IPS DF 4.7 (cell line): ENCODE measurements at regions not wholly inside any gene's neighbourhood (a gene's known extent, or its start where the extent isn't known, plus 50 kb on each side); places are given as distances from the start of the nearest gene placed in this dataset.
A peak's percentile ranks its signal among the peaks of the same experiment; 100 is the strongest.
"Not testable (repeated sequence)": the region's sequence is repeated elsewhere in the genome, so short reads cannot be mapped to it uniquely, and the experiment has no call there.

Experiments used
- DNase-seq: peaks from one replicate; pipeline ENCODE4 v3.0.0-alpha.2; 2013; ENCODE audit warnings: low spot score; ENCODE audit errors: extremely low read depth

DNA sequence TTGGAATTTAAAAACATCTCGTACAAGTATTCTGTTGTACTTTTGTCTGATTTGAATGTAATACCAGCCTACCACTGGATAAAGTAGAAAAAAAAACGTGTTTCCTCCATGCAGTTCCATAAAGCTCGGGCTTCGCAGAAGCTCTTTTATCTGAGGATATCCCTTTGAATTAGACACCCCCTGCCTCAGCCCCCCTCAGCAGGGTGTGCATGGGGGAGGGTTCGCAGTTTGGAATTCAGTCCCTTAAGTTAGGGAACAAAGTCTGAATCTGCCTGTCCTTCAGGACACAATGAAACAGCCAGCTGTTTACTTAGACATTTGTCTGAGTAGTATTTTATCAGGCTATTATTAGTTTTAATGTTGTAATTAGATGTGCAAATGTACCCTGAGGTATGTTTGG is 234.0 kb upstream of the CAND1 start:
- DNase-seq = no peak

DNA sequence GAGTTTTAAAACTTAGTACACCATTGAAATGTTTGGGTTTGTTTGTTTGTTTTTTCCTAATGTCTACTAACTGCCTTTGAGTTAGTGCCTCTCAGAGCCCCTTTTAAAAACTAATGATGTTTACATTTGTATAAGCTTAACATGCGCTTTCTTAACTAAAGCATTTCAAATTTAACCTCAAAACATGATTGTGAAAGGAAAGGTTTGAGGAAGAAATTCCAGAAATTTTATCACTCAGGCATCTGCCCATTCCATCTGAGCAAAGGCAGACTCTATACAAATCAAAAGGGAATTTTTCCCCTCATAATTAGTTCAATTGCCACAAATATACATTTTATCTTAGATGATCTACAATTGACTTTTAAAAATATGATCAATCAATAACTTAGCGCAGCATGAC is 230.7 kb upstream of the CAND1 start:
- DNase-seq = no peak

DNA sequence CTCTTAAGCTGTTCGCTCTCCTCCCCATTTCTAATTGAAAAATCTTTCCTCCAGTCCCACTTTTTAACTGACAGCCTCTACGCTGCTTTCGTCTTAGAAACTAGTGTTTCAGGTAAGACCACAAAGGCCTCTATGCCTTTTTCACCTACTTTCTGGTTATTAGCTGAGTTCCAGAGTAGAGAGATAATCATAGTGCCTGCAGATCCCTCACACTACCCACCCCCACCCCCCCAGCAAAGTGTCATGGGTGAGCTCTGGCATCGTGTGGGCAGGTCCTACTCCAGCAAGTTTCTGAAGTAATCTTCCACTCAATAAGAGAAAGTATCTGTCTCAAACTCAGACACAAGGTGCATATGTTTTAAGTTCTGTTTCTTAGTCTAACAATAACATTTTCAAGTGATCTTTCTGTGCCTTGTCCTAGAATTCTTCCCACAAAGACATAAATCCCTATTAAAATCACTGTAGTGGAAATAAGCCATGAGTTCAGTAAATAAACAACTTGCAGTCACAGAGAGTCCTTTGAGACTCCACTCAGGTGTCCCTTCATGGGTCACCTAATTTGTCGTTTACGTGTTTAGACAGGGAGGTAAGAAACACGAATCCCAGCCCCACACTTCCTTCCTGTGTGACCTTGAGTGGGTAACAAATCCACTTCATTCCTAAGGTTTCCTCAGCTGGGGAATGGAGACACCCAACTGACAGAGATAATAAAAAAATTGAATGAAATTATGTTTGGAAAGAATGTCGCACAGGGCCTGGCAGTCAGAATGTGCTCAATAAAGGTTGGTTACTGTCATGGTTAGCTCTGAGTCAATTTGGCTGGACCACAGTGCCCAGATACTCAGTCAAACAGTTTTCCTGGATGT is 228.9 kb upstream of the CAND1 start:
- no peak for DNase-seq

GRCh38 chr12:67040861-67041137 is 228.4 kb upstream of the CAND1 start:
- DNase-seq = no peak

GRCh38 chr12:67042697-67043131 is 226.4 kb upstream of the CAND1 start:
- DNase-seq = peak; percentile 41

DNA sequence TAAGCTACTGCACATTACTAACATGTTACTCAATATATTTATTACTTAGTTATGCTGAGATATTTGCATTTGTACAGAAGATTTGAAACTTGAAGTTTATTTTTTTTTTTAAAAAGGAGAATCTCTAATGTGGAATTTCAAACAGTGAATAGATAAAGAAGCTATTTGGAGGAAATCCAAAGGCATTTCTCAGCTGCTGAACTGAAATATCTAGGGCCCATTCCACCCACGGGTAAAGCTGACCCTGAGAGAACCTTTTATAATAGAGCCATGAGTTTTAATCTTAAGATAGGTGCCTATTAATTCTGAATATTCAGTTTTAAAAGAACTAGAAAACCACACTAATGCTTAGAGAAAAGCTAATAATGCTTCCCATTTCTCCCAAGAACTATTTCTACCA is 225.4 kb upstream of the CAND1 start:
- DNase-seq = no peak

- DNase-seq = no peak
These were observed 223.5 kb upstream of the CAND1 start for GRCh38 chr12:67045650-67046049.

- DNase-seq = no peak
These were observed 223.1 kb upstream of the CAND1 start for GRCh38 chr12:67046062-67046461.

GRCh38 chr12:67047634-67048033 is 221.5 kb upstream of the CAND1 start:
- no peak for DNase-seq

- DNase-seq = no peak
These were observed 220.8 kb upstream of the CAND1 start for GRCh38 chr12:67048371-67048770.

DNA sequence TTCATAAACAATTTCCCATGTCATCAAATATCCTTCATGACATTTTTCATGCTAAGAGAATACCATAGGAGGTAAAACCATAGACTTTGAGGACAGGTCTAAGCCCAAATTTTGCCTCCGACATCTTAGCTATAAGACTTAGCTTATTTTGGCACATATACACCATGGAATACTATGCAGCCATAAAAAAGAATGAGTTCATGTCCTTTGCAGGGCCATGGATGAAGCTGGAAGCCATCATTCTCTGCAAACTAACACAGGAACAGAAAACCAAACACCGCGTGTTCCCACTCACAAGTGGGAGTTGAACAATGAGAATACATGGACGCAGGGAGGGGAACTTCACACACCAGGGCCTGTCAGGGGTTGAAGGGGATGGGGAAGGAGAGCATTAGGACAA is 220.0 kb upstream of the CAND1 start:
- DNase-seq = not testable (repeated sequence)

DNA sequence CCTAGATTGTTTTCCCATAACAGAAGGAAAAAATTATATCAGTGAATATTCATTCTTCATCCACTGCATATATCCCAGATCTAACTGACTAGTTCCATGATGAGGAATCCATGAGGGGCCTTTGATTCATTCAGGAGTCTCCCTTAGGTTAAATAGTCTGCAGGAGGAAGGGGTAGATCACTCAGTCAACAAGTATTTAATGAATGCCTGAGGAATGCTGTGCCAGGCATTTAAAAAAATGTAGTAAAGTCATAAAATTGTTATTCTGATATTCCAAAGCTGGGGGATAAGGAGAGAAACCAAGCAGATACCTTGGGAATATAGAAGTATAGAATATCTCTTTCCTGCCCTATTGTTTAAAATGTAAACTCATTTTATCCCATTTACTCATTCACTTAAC is 216.2 kb upstream of the CAND1 start:
- no peak for DNase-seq

DNA sequence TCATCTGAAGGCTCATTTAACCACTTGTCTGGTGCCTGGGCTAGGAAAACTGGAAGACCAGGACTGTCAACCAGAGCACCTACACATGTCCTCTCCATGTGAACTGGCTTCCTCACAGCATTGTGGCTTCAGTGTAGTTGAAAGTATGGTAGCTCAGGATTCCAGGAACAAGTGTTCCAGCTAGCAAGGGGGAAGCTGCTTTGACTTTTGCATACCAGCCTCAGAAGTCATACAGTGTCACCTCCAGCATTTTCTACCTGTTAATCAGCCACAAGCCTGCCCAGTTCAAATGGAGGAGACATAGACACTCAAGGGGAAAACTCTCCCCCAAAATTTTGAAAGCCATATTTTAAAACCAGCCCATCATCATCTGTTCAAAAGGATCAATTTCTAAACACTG is 212.8 kb upstream of the CAND1 start:
- no peak for DNase-seq

GRCh38 chr12:67057072-67057471 is 212.1 kb upstream of the CAND1 start:
- no peak for DNase-seq

DNA sequence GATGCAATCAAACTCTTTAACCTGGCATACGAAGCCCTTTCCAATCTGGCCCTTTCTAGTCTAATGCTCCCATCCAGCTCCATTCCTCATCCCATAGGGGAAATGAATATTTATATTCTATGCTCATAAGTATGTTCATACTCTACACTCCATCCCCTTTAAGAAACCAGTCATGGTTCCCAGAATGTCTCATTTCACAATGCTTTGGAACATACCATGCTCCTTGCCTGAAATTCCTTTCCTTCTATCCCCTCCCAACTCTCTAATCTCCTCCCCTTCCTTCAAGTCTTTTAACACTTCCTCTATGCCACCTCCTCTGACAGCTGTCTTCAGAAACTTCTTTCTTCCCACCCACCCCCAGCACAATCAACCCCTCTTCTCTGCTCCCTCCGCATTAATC is 207.0 kb upstream of the CAND1 start:
- DNase-seq = no peak

GRCh38 chr12:67067453-67068203 is 201.5 kb upstream of the CAND1 start:
- no peak for DNase-seq

DNA sequence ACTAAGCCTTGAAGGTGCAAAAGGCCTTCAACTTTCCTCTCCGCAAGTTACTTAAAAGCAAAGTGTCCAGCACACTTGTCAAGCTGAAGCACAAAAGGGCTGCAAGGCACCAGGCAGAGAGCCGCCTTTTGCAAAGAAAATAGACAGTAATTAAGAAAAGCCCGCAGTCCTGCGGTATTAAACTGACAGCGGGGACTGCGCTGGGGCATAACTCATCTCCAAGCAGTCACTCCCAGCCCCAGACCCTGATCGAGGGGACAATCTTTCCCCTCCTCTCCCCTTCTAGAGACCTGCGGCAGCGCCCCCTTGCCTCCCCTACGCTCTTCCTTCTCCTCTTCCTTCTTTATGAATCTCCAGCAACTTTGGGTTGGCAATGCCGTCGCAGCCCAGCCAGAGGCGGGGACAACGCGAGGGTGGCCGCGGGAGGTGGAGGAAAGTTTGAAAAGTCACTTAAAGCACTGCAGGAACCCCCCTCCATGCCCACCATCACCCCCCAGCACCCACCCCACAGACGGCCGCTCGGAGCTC is 200.9 kb upstream of the CAND1 start:
- no peak for DNase-seq

DNA sequence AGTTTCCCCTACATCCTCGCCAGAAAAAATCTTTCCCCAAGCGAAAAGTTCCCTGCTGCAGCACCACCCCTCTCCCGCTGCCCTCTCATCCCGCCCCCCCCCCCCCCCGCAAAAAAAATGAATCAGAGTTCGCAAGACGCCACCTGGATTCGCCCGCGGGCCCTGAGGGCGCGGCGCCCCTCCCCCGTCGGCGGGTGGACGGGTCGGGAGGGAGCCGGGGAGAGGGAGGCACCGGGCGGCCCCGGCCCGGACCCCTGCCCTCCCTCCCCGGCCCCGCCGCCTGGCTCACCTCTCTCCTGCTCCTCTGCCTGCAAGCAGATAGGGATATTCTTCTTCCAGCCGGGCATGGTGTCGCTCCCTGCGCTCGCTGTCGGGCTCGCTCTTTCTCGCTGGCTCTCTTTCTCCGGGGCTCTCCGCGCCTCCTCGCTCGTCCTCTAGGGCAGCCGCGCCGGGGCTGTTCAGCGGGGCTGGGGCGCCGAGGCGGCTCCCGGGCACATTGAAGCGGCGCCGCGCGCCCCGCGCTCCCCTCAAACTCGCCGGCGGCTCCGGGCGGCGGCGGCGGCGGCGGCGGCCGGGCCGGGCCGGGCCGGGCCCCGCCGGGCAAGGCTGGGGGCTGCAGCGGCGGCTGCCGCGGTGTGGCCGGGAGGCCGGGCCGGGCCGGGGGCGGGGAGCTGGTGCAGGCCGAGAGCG is 200.3 kb upstream of the CAND1 start:
- DNase-seq = no peak

DNA sequence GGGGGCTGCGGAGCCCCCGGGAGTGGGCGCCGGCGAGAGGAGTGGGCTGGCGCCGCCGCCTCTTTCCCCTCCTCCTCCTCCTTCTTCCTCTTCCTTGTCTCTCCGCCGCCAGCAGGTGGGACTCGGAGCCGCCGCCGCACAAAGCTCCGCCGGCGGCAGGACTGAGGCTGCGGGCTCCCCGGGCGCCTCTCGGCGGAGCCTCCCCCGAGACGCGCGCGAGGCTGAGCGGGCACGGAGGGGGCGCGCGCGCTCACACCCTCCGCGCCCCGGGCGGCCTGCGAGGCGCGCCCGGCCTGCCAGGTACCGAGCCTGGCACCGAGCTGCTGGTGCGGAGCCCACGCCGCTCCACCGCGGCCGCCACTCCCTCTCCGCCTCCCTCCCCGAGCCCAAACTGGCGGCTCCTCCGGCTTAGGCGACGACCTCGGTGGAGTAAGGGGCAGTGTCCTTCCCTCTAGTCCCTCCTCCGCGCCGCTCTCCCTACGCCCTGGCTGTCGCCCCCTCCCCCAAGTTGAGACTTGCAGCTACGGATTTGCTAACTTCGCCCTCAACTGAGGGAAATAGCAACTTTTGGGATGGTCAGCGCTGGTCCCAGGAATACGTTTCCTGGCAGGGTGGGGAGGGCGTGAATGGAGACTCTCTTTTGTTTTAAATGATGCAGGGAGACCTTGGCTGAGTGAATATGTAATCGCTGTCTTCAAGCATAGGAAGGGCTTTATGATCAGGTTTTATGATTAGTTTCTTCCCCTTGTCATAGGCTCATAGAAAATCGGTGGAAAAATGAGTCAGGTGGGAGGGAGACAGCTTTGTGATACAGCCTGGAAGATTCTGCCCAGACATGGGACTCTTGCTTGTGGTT is 199.5 kb upstream of the CAND1 start:
- DNase-seq = no peak

- DNase-seq = no peak
These were observed 198.9 kb upstream of the CAND1 start for GRCh38 chr12:67070307-67070600.

- DNase-seq = no peak
These were observed 198.6 kb upstream of the CAND1 start for GRCh38 chr12:67070604-67071003.
